ENCODE measurements at regions not wholly inside any gene's neighbourhood (a gene's known extent, or its start where the extent isn't known, plus 50 kb on each side); places are given as distances from the start of the nearest gene placed in this dataset.
A peak's percentile ranks its signal among the peaks of the same experiment; 100 is the strongest.
"Not testable (repeated sequence)": the region's sequence is repeated elsewhere in the genome, so short reads cannot be mapped to it uniquely, and the experiment has no call there.

DNA sequence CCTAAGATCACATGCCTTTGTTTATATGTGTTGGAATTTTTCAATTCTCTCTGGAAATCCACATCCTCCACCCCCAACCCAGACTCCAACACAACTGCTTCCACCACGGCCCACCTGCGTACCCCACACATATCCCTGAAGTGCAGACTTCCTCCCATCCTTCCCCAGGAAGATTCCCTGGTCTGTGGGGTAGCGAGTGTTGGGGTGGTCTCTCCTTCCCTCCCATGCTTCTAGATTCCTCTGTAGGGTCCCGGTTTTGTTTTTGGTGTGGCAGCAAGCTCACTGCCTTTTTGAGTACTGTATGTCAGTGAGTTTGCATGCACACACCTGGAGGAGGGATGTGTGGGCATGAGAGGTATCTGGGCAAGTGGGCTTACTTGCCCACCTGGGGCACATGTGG lies 127.6 kb downstream of the MRPL14 start:
- H3K27me3 ChIP-seq (replicated peaks in 1 of 2; ENCODE audit: control insufficient read depth in 2 of 2, insufficient read depth in 2 of 2, low read length in 1 of 2), result peaks cover 0 to 4% of the 10 kb centered on the region in 2 experiments; a peak in 2 of 4 replicates
- DNase-seq (ENCODE audit: low read depth, low spot score) (no peak), ATAC-seq (no peak), FAIRE-seq (no peak)
- no TSS peak for BruUV-seq (replicated peaks)
- peaks cover 14% of the 10 kb centered on the region for H3K4me1 ChIP-seq (ENCODE audit: control insufficient read depth, insufficient read depth, low read length)
- POLR2A ChIA-PET, result interaction anchor here (0.5 to 7.1 kb wide), 8 partner anchors 9 to 384 kb away, joined by 3 to 74 read pairs (median 6); partner anchors contain the start of genes GTPBP2 and VEGFA
- intact Hi-C loops (cut with micrococcal nuclease; ENCODE audit: unreplicated experiment) (loop anchor here (1.0 to 5.0 kb wide), 6 partner anchors 22 to 332 kb away; no protein-coding TSS in a partner anchor), in situ Hi-C loops (cut with MboI) (loop anchor here (5.0 kb wide), 1 partner anchor 227 kb away; the partner anchor contains the start of gene VEGFA)
- SMC1A ChIA-PET (ENCODE audit: uncharacterized antibody, unreplicated experiment), result interaction anchor here (1.1 to 6.5 kb wide), 7 partner anchors 9 to 226 kb away, joined by 3 to 33 read pairs (median 6); no protein-coding TSS in a partner anchor
- no peaks in the 10 kb centered on the region; the same call in 1 of the 2 replicates for H3K79me2 ChIP-seq (ENCODE audit: control insufficient read depth, insufficient read depth, low read length)
- CTCF ChIA-PET, result interaction anchor here (1.2 to 7.3 kb wide), 7 partner anchors 8 to 230 kb away, joined by 5 to 70 read pairs (median 7); partner anchors contain the start of gene VEGFA
- no peaks in the 10 kb centered on the region for H3K9me3 ChIP-seq (replicated peaks; ENCODE audit: control insufficient read depth, insufficient read depth, low read length)
- H4K20me1 ChIP-seq (ENCODE audit: control insufficient read depth, insufficient read depth), result no peaks in the 10 kb centered on the region
- no peaks in the 10 kb centered on the region for H3K36me3 ChIP-seq (ENCODE audit: control insufficient read depth in 2 of 2, insufficient read depth in 2 of 2, low read length in 1 of 2)
- WGBS (ENCODE audit: insufficient coverage, insufficient replicate concordance, low lambda C conversion rate, missing lambda C conversion rate), result 55% methylated on average over 4 of the region's 4 CpGs
- no peak for TF ChIP-seq YY1 (IDR thresholded peaks at IDR 0.05; ENCODE audit: low read depth, low read length)
- 0 out of 2 replicates have a peak, but pooled peaks have one; percentile 26 for TF ChIP-seq LARP7 (IDR thresholded peaks at IDR 0.05)
- no peak for TF ChIP-seq NRF1 (conservative IDR thresholded peaks at IDR 0.05; ENCODE audit: low read depth, low read length)
- no peak overlapping the region for H3K4me2 ChIP-seq (ENCODE audit: control insufficient read depth, insufficient read depth)
- H3K9ac ChIP-seq (ENCODE audit: control insufficient read depth, insufficient read depth, low read length), result no peak overlapping the region
- H3K27ac ChIP-seq (ENCODE audit: control insufficient read depth, insufficient read depth), result no peak overlapping the region
- no peak overlapping the region for H2AFZ ChIP-seq (ENCODE audit: control insufficient read depth, low read depth, low read length)
- RAD21 ChIA-PET (ENCODE audit: unreplicated experiment), result interaction anchor here (0.9 to 8.3 kb wide), 10 partner anchors 21 to 275 kb away, joined by 3 to 138 read pairs (median 8); partner anchors contain the start of gene VEGFA
- no peak overlapping the region for H3K4me3 ChIP-seq

DNA sequence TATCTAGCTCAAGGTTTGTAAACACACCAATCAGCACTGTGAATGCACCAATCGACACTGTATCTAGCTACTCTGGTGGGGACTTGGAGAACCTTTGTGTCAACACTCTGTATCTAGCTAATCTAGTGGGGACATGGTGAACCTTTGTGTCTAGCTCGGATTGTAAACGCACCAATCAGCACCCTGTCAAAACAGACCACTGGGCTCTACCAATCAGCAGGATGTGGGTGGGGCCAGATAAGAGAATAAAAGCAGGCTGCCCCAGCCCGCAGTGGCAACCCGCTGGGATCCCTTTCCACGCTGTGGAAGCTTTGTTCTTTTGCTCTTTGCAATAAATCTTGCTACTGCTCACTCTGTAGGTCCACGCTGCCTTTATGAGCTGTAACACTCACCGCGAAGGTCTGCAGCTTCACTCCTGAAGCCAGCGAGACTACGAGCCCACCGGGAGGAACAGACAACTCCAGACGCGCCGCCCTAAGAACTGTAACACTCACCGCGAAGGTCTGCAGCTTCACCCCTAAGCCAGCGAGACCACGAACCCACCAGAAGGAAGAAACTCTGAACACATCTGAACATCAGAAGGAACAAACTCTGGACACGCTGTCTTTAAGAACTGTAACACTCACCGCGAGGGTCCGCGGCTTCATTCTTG lies 128.5 kb downstream of the MRPL14 start:
- H3K9me3 ChIP-seq (replicated peaks; ENCODE audit: control insufficient read depth, insufficient read depth, low read length); FAIRE-seq; ATAC-seq; in situ Hi-C loops (cut with MboI); H3K27me3 ChIP-seq (replicated peaks in 1 of 2; ENCODE audit: control insufficient read depth in 2 of 2, insufficient read depth in 2 of 2, low read length in 1 of 2); H3K79me2 ChIP-seq (ENCODE audit: control insufficient read depth, insufficient read depth, low read length); H3K9ac ChIP-seq (ENCODE audit: control insufficient read depth, insufficient read depth, low read length); H4K20me1 ChIP-seq (ENCODE audit: control insufficient read depth, insufficient read depth); H3K4me2 ChIP-seq (ENCODE audit: control insufficient read depth, insufficient read depth); H2AFZ ChIP-seq (ENCODE audit: control insufficient read depth, low read depth, low read length); H3K4me3 ChIP-seq; H3K36me3 ChIP-seq (ENCODE audit: control insufficient read depth in 2 of 2, insufficient read depth in 2 of 2, low read length in 1 of 2); intact Hi-C loops (cut with micrococcal nuclease; ENCODE audit: unreplicated experiment); H3K27ac ChIP-seq (ENCODE audit: control insufficient read depth, insufficient read depth); BruUV-seq (replicated peaks); DNase-seq (ENCODE audit: low read depth, low spot score): not testable (repeated sequence)
- H3K4me1 ChIP-seq (ENCODE audit: control insufficient read depth, insufficient read depth, low read length), result peaks cover 19% of the 10 kb centered on the region
- WGBS (ENCODE audit: insufficient coverage, insufficient replicate concordance, low lambda C conversion rate, missing lambda C conversion rate), result 86% methylated on average over 24 of the region's 24 CpGs
- RAD21 ChIA-PET (ENCODE audit: unreplicated experiment), result interaction anchor here (0.9 to 7.0 kb wide), 4 partner anchors 22 to 229 kb away, joined by 3 to 54 read pairs (median 25); partner anchors contain the start of gene VEGFA
- CTCF ChIA-PET, result interaction anchor here (1.5 to 4.3 kb wide), 2 partner anchors 224 to 274 kb away, joined by 4 to 70 read pairs; no protein-coding TSS in a partner anchor
- SMC1A ChIA-PET (ENCODE audit: uncharacterized antibody, unreplicated experiment), result interaction anchor here (0.9 to 6.5 kb wide), 3 partner anchors 12 to 225 kb away, joined by 3 to 33 read pairs (median 5); no protein-coding TSS in a partner anchor
- POLR2A ChIA-PET, result interaction anchor here (0.8 to 7.1 kb wide), 2 partner anchors 8 to 20 kb away, joined by 3 to 54 read pairs; no protein-coding TSS in a partner anchor

DNA sequence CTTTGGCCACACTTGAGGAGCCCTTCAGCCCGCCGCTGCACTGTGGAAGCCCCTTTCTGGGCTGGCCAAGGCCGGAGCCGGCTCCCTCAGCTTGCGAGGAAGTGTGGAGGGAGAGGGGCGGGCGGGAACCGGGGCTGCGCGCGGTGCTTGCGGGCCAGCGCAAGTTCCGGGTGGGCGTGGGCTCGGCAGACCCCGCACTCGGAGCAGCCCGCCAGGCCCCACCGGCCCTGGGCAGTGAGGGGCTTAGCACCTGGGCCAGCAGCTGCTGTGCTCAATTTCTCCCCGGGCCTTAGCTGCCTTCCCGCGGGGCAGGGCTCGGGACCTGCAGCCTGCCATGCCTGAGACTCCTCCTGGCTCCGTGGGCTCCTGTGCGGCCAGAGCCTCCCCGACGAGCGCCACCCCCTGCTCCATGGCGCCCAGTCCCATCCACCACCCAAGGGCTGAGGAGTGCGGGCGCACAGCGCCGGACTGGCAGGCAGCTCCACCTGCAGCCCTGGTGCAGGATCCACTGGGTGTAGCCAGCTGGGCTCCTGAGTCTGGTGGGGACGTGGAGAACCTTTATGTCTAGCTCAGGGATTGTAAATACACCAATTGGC lies 129.2 kb downstream of the MRPL14 start:
- 85% methylated on average over 26 of the region's 35 CpGs for WGBS (ENCODE audit: insufficient coverage, insufficient replicate concordance, low lambda C conversion rate, missing lambda C conversion rate)
- H3K36me3 ChIP-seq (ENCODE audit: control insufficient read depth in 2 of 2, insufficient read depth in 2 of 2, low read length in 1 of 2); in situ Hi-C loops (cut with MboI); ATAC-seq; H3K27ac ChIP-seq (ENCODE audit: control insufficient read depth, insufficient read depth); H3K4me3 ChIP-seq; H3K4me2 ChIP-seq (ENCODE audit: control insufficient read depth, insufficient read depth); DNase-seq (ENCODE audit: low read depth, low spot score); H3K79me2 ChIP-seq (ENCODE audit: control insufficient read depth, insufficient read depth, low read length); H4K20me1 ChIP-seq (ENCODE audit: control insufficient read depth, insufficient read depth); H2AFZ ChIP-seq (ENCODE audit: control insufficient read depth, low read depth, low read length); H3K9me3 ChIP-seq (replicated peaks; ENCODE audit: control insufficient read depth, insufficient read depth, low read length); intact Hi-C loops (cut with micrococcal nuclease; ENCODE audit: unreplicated experiment); FAIRE-seq; H3K27me3 ChIP-seq (replicated peaks in 1 of 2; ENCODE audit: control insufficient read depth in 2 of 2, insufficient read depth in 2 of 2, low read length in 1 of 2); BruUV-seq (replicated peaks); H3K9ac ChIP-seq (ENCODE audit: control insufficient read depth, insufficient read depth, low read length): not testable (repeated sequence)
- SMC1A ChIA-PET (ENCODE audit: uncharacterized antibody, unreplicated experiment), result interaction anchor here (0.9 to 6.5 kb wide), 3 partner anchors 11 to 224 kb away, joined by 3 to 33 read pairs (median 5); no protein-coding TSS in a partner anchor
- H3K4me1 ChIP-seq (ENCODE audit: control insufficient read depth, insufficient read depth, low read length), result peaks cover 14% of the 10 kb centered on the region
- RAD21 ChIA-PET (ENCODE audit: unreplicated experiment), result interaction anchor here (0.9 to 1.4 kb wide), 2 partner anchors 22 to 81 kb away, joined by 3 to 9 read pairs; no protein-coding TSS in a partner anchor
- POLR2A ChIA-PET, result interaction anchor here (7.1 kb wide), 1 partner anchor 19 kb away, joined by 54 read pairs; no protein-coding TSS in a partner anchor
- CTCF ChIA-PET, result interaction anchor here (1.5 kb wide), 1 partner anchor 274 kb away, joined by 4 read pairs; no protein-coding TSS in a partner anchor
